ENCODE measurements at regions not wholly inside any gene's neighbourhood (a gene's known extent, or its start where the extent isn't known, plus 50 kb on each side); places are given as distances from the start of the nearest gene placed in this dataset.
A peak's percentile ranks its signal among the peaks of the same experiment; 100 is the strongest.
"Not testable (repeated sequence)": the region's sequence is repeated elsewhere in the genome, so short reads cannot be mapped to it uniquely, and the experiment has no call there.

GRCh38 chr14:106776395-106776983, 1250.1 kb downstream of the TMEM121 start:
- no peak for DNase-seq

- DNase-seq = no peak
These were observed 1252.6 kb downstream of the TMEM121 start for GRCh38 chr14:106778986-106779385.

- no peak for DNase-seq
These were observed 1260.3 kb downstream of the TMEM121 start for GRCh38 chr14:106786697-106787096.

- no peak for DNase-seq
These were observed 1261.2 kb downstream of the TMEM121 start for GRCh38 chr14:106787626-106788025.

- DNase-seq = no peak
These were observed 1262.2 kb downstream of the TMEM121 start for GRCh38 chr14:106788534-106788933.

GRCh38 chr14:106789318-106789717, 1262.9 kb downstream of the TMEM121 start:
- no peak for DNase-seq

GRCh38 chr14:106790189-106791036, 1264.0 kb downstream of the TMEM121 start:
- DNase-seq = peak in 5 of 56 donors; percentile 1 to 52 (median 10)

GRCh38 chr14:106792543-106792942, 1266.2 kb downstream of the TMEM121 start:
- no peak for DNase-seq

GRCh38 chr14:106798166-106798565, 1271.8 kb downstream of the TMEM121 start:
- not testable (repeated sequence) for DNase-seq

GRCh38 chr14:106802413-106803364, 1276.3 kb downstream of the TMEM121 start:
- no peak for DNase-seq

- no peak for DNase-seq
These were observed 1277.0 kb downstream of the TMEM121 start for GRCh38 chr14:106803379-106803778.

- DNase-seq = no peak
These were observed 1281.1 kb downstream of the TMEM121 start for GRCh38 chr14:106807493-106807892.

GRCh38 chr14:106808458-106808857, 1282.1 kb downstream of the TMEM121 start:
- DNase-seq = no peak

- no peak for DNase-seq
These were observed 1282.5 kb downstream of the TMEM121 start for GRCh38 chr14:106808907-106809306.

GRCh38 chr14:106809615-106810014, 1283.2 kb downstream of the TMEM121 start:
- DNase-seq = no peak

GRCh38 chr14:106810168-106810567, 1283.8 kb downstream of the TMEM121 start:
- DNase-seq = not testable (repeated sequence)

- no peak for DNase-seq
These were observed 1284.8 kb downstream of the TMEM121 start for GRCh38 chr14:106811162-106811561.

GRCh38 chr14:106812788-106813476, 1286.5 kb downstream of the TMEM121 start:
- DNase-seq = no peak

GRCh38 chr14:106813477-106813823, 1287.1 kb downstream of the TMEM121 start:
- DNase-seq = no peak

- DNase-seq = no peak
These were observed 1293.7 kb downstream of the TMEM121 start for GRCh38 chr14:106820119-106820518.

- no peak for DNase-seq
These were observed 1294.7 kb downstream of the TMEM121 start for GRCh38 chr14:106821119-106821518.
